PFSK-1 (cell line): ENCODE measurements at regions not wholly inside any gene's neighbourhood (a gene's known extent, or its start where the extent isn't known, plus 50 kb on each side); places are given as distances from the start of the nearest gene placed in this dataset.

Experiments
- FOXP2 ChIP-seq: optimal IDR thresholded peaks from 2 replicates; pipeline ENCODE3; 2011; ENCODE audit warnings: borderline replicate concordance, control low read depth, inconsistent platforms; ENCODE audit not compliant: insufficient read depth; ENCODE audit errors: extremely low read length, extremely low read depth
- POLR2AphosphoS5 ChIP-seq: IDR thresholded peaks from 2 replicates; pipeline ENCODE4 v1.6.1; 2012; ENCODE audit warnings: low read depth, mild to moderate bottlenecking, control low read depth, low read length, moderate library complexity
- REST ChIP-seq, 2 experiments: IDR thresholded peaks; 2 replicates each; pipeline versions ENCODE4 v1.6.1 to v1.8.0; 2011 to 2012; ENCODE audit warnings: low read depth in 2 of 2, low read length in 2 of 2, control low read depth in 1 of 2, inconsistent platforms in 1 of 2, mild to moderate bottlenecking in 1 of 2, moderate library complexity in 1 of 2; ENCODE audit not compliant: insufficient read depth in 1 of 2
- SIN3A ChIP-seq: IDR thresholded peaks from 2 replicates; pipeline ENCODE4 v1.6.1; 2012; ENCODE audit warnings: mild to moderate bottlenecking, low read length, moderate library complexity, borderline replicate concordance; ENCODE audit not compliant: insufficient read depth
- TAF1 ChIP-seq: IDR thresholded peaks from 2 replicates; pipeline ENCODE4 v1.6.1; 2012; ENCODE audit warnings: low read length, control low read depth, borderline replicate concordance; ENCODE audit not compliant: insufficient read depth

- no peak for TF ChIP-seq FOXP2
- TF ChIP-seq TAF1: no peak
- no peak for TF ChIP-seq POLR2AphosphoS5
- no peak for TF ChIP-seq REST (IDR thresholded peaks at IDR 0.05; ENCODE audit: insufficient read depth in 1 of 2, low read depth in 2 of 2, low read length in 2 of 2)
- TF ChIP-seq SIN3A: no peak
Measured at GRCh38 chr2:150374492-150374891, 113.0 kb downstream of the RND3 start.

GRCh38 chr2:150373374-150373773 lies 114.1 kb downstream of the RND3 start:
- no peak for TF ChIP-seq SIN3A
- no peak for TF ChIP-seq REST (IDR thresholded peaks at IDR 0.05; ENCODE audit: insufficient read depth in 1 of 2, low read depth in 2 of 2, low read length in 2 of 2)
- TF ChIP-seq POLR2AphosphoS5: no peak
- TF ChIP-seq TAF1: no peak
- TF ChIP-seq FOXP2: no peak

- no peak for TF ChIP-seq SIN3A
- no peak for TF ChIP-seq TAF1
- no peak for TF ChIP-seq POLR2AphosphoS5
Measured at GRCh38 chr2:150371044-150371818, 116.2 kb downstream of the RND3 start.

GRCh38 chr2:150370561-150370960 lies 116.9 kb downstream of the RND3 start:
- no peak for TF ChIP-seq SIN3A
- no peak for TF ChIP-seq TAF1
- no peak for TF ChIP-seq REST (IDR thresholded peaks at IDR 0.05; ENCODE audit: insufficient read depth in 1 of 2, low read depth in 2 of 2, low read length in 2 of 2)
- no peak for TF ChIP-seq POLR2AphosphoS5
- TF ChIP-seq FOXP2: no peak

GRCh38 chr2:150369862-150370261 lies 117.6 kb downstream of the RND3 start:
- no peak for TF ChIP-seq SIN3A
- TF ChIP-seq FOXP2: no peak
- TF ChIP-seq POLR2AphosphoS5: no peak
- no peak for TF ChIP-seq TAF1
- no peak for TF ChIP-seq REST (IDR thresholded peaks at IDR 0.05; ENCODE audit: insufficient read depth in 1 of 2, low read depth in 2 of 2, low read length in 2 of 2)
